Adrenal gland (tissue), 9 donors: ENCODE measurements at regions not wholly inside any gene's neighbourhood (a gene's known extent, or its start where the extent isn't known, plus 50 kb on each side); places are given as distances from the start of the nearest gene placed in this dataset.

Experiments
- DNase-seq, 7 donors: peaks; one replicate each; pipeline ENCODE4 v3.0.0-alpha.2; 2019 to 2020
- H3K27ac ChIP-seq, 5 donors: fragments of 200-600 bp; sonication (generic) in 4 of 5; 1 replicate in 3 of 5; 2 replicates in 2 of 5; pipeline versions ENCODE4 v1.5.1 to v1.8.0; 2016 to 2020; ENCODE audit warnings: mild to moderate bottlenecking in 1 of 5
- H3K27me3 ChIP-seq: fragments of 200-600 bp; 2 replicates; pipeline ENCODE4 v1.8.0; 2021
- H3K36me3 ChIP-seq, 2 donors: fragments of 200-600 bp; replicated peaks in 1 of 2; 1 replicate in 1 of 2; 2 replicates in 1 of 2; pipeline versions ENCODE4 v1.5.1 to v1.8.0; 2018 to 2022
- H3K4me1 ChIP-seq, 2 donors: fragments of 200-600 bp; replicated peaks in 1 of 2; 1 replicate in 1 of 2; 2 replicates in 1 of 2; pipeline versions ENCODE4 v1.5.1 to v1.8.0; 2018 to 2021
- H3K4me3 ChIP-seq, 4 donors: fragments of 200-600 bp; sonication (generic) in 3 of 4; one replicate each; pipeline ENCODE4 v1.5.1; 2016 to 2018
- H3K9me3 ChIP-seq, 3 donors: fragments of 200-600 bp; sonication (generic) in 1 of 3; replicated peaks in 1 of 3; 1 replicate in 2 of 3; 2 replicates in 1 of 3; pipeline versions ENCODE4 v1.5.1 to v1.8.0; 2016 to 2021
- POLR2A ChIP-seq, 2 donors: fragments of 450-650 bp; IDR thresholded peaks; one replicate each; pipeline ENCODE4 v1.6.1; 2017; ENCODE audit warnings: antibody characterized with exemption in 2 of 2, mild to moderate bottlenecking in 2 of 2, moderate library complexity in 1 of 2
- WGBS, 4 donors: extraction: QIAGEN DNeasy Blood & Tissue Kit in 2 of 4; methylation state at CpG; one replicate each; pipeline versions ENCODE4 v1.1.5 to v1.1.7; 2013 to 2017; 5-methylcytosine and 5-hydroxymethylcytosine counted together
- intact Hi-C, 2 donors: fragments of 100-400 bp; cut with DNase I; formaldehyde crosslinking; loops; one replicate each; pipeline versions ENCODE4 v1.14.1 to v1.15.0; 2022 to 2023
- TF ChIP-seq, protein P1 (sequence below), 6 experiments: fragments of 450-650 bp in 4 of 6; fragments of 200-600 bp in 2 of 6; sonication (generic) in 1 of 6; IDR thresholded peaks; 1 replicate in 5 of 6; 2 replicates in 1 of 6; pipeline versions ENCODE4 v1.5.1 to v1.8.0; 2016 to 2021; ENCODE audit warnings: antibody characterized with exemption in 6 of 6, mild to moderate bottlenecking in 2 of 6, moderate library complexity in 1 of 6
- donor health status: healthy with polysubstance abuse.
- donor health status: Bipolar disorder and iron deficiency.
- donor health status: DM: yes; HTN: yes; CAD: no.
- donor health status: DM: no; HTN: no; CAD: no.
- donor health status: DM: no; HTN: no; CAD: no.

DNA sequence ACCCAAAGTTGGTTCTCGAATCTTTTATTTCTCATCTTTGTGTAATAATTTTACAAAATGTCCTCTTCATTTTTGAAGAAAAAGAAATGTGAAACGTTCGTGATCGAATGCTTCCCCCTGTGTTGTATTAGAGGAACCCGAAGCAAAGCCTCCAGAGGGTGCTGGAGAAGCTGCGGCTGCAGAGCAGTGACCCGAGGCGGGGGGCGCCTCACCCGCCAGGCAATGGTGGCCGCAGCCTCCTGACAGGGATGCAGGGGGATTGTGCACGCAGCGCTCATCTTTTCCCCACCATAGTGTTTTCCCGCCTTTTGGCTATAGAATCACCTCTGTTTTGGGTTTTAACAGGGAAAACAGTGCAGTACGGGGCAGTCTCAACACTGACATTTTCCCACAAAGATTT, 307.5 kb upstream of the ANKRD30A start:
- TF ChIP-seq, protein P1, sequence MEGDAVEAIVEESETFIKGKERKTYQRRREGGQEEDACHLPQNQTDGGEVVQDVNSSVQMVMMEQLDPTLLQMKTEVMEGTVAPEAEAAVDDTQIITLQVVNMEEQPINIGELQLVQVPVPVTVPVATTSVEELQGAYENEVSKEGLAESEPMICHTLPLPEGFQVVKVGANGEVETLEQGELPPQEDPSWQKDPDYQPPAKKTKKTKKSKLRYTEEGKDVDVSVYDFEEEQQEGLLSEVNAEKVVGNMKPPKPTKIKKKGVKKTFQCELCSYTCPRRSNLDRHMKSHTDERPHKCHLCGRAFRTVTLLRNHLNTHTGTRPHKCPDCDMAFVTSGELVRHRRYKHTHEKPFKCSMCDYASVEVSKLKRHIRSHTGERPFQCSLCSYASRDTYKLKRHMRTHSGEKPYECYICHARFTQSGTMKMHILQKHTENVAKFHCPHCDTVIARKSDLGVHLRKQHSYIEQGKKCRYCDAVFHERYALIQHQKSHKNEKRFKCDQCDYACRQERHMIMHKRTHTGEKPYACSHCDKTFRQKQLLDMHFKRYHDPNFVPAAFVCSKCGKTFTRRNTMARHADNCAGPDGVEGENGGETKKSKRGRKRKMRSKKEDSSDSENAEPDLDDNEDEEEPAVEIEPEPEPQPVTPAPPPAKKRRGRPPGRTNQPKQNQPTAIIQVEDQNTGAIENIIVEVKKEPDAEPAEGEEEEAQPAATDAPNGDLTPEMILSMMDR (IDR thresholded peaks at IDR 0.05) = no peak
- no peak for TF ChIP-seq POLR2A (IDR thresholded peaks at IDR 0.05)

DNA sequence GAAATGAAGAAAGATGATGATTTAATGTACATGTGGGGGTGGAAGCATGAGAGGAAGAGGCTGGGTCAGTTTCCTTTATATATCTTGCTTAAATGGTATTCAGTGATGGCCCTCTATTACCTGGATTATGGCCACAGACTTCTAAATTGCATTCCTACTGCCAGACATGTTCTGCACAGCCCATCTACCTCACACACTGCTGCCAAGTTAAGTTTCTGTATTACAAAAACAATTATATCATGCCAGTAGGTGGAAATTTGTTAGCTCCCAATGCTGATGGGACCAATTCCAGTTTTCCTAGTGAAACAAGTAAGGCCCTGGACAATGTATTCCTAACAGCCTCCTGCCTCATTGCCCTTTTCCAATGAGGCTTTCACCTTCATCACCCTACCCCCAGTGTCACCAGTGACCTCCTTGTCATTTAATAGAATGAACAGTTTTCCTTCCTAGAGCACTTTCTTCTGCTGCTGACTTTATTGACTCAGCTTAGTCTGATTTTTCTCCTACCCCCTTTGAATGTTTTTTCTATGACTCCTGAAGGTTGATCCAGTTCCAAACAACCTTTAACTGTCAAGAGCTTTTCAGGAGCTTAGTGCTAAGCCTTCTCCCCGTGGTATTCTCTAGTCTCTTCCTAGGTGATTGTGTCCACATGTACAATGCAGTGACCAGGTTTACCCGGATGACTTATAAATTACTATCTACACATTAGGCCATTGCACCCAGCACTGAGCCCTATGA, 316.6 kb upstream of the ANKRD30A start:
- no peaks in the 10 kb centered on the region for H3K27me3 ChIP-seq
- DNase-seq = no peak
- H3K4me1 ChIP-seq = no peaks in the 10 kb centered on the region
- no peaks in the 10 kb centered on the region for H3K36me3 ChIP-seq
- no peak overlapping the region for H3K27ac ChIP-seq
- intact Hi-C loops = no loop called here
- WGBS, 4 donors = 72 to 83% (median 80%) methylated on average over 2 of the region's 2 CpGs
- no peak for TF ChIP-seq POLR2A (IDR thresholded peaks at IDR 0.05)
- TF ChIP-seq, protein P1 (IDR thresholded peaks at IDR 0.05) = no peak
- no peak overlapping the region for H3K4me3 ChIP-seq
- no peaks in the 10 kb centered on the region for H3K9me3 ChIP-seq

More for the DNA sequence above, 307.5 kb upstream of the ANKRD30A start:
- Histone ChIP-seq H3K27ac (no peak overlapping the region), H3K27me3 (no peaks in the 10 kb centered on the region), H3K4me1 (no peaks in the 10 kb centered on the region), H3K4me3 (no peak overlapping the region), H3K9me3 (no peaks in the 10 kb centered on the region), H3K36me3 (no peaks in the 10 kb centered on the region)
- intact Hi-C loops = no loop called here
- no peak for DNase-seq
- whole genome bisulfite sequencing, 4 donors = 77 to 86% (median 82%) methylated on average over 15 of the region's 15 CpGs

DNA sequence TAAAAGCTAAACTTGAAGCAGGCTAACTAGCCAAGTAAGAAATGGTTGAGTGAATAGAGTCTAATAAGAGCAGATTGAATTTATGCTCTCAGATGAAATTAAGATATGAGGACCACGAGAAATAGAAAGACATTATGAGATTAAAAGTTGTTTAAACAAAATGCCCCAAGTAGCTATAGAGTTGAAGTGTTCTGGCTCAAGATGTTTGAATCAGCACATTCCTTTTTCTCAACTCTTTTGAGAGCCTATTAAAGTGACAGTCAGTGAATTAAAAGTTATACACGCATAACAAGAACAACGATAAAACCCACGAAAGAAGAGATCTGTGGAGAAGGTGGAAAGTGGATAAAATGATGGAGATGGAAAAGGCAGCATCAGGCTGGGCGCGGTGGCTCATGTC, 322.2 kb upstream of the ANKRD30A start:
- no peak overlapping the region for H3K27ac ChIP-seq
- 82 to 84% (median 84%) methylated on average over 6 of the region's 6 CpGs for WGBS, 4 donors
- H3K27me3 ChIP-seq = no peaks in the 10 kb centered on the region
- H3K9me3 ChIP-seq = no peaks in the 10 kb centered on the region
- no peak for TF ChIP-seq POLR2A (IDR thresholded peaks at IDR 0.05)
- TF ChIP-seq, protein P1 (IDR thresholded peaks at IDR 0.05) = no peak
- DNase-seq = no peak
- no peak overlapping the region for H3K4me3 ChIP-seq
- no peaks in the 10 kb centered on the region for H3K36me3 ChIP-seq
- intact Hi-C loops = no loop called here
- no peaks in the 10 kb centered on the region for H3K4me1 ChIP-seq

- 61 to 72% (median 65%) methylated on average over 7 to 13 of the region's 13 CpGs for WGBS, 4 donors
- Histone ChIP-seq H3K4me1 (no peaks in the 10 kb centered on the region), H3K4me3 (no peak overlapping the region), H3K36me3 (no peaks in the 10 kb centered on the region), H3K27me3 (no peaks in the 10 kb centered on the region), H3K27ac (no peak overlapping the region), H3K9me3 (no peaks in the 10 kb centered on the region)
- intact Hi-C loops = no loop called here
- DNase-seq = no peak
- TF ChIP-seq, protein P1 (IDR thresholded peaks at IDR 0.05) = no peak
- TF ChIP-seq POLR2A (IDR thresholded peaks at IDR 0.05) = no peak
Observed at GRCh38 chr10:36802490-36803153, 322.8 kb upstream of the ANKRD30A start.
